SK-N-SH treated with all-trans-retinoic acid at 6 μM for 48 hours (cell line): ENCODE measurements at regions not wholly inside any gene's neighbourhood (a gene's known extent, or its start where the extent isn't known, plus 50 kb on each side); places are given as distances from the start of the nearest gene placed in this dataset.

ENCODE experiments used
- GLIS3 ChIP-seq: fragments of 250-450 bp; sonication (Bioruptor Pico); IDR thresholded peaks from 2 replicates; pipeline ENCODE4 v1.5.0; 2020; ENCODE audit warnings: mild to moderate bottlenecking, moderate library complexity
- ISL1 ChIP-seq: fragments of 250-450 bp; sonication (Bioruptor Pico); IDR thresholded peaks from 2 replicates; pipeline ENCODE4 v2.1.2; 2022; ENCODE audit warnings: mild to moderate bottlenecking, moderate library complexity
- PPARA ChIP-seq: fragments of 250-450 bp; sonication (Bioruptor Pico); IDR thresholded peaks from 2 replicates; pipeline ENCODE4 v1.5.0; 2020; ENCODE audit warnings: mild to moderate bottlenecking, borderline replicate concordance
- RARB ChIP-seq: fragments of 250-450 bp; sonication (Bioruptor Pico); IDR thresholded peaks from 2 replicates; pipeline ENCODE4 v1.8.0; 2021; ENCODE audit warnings: mild to moderate bottlenecking, moderate library complexity
- SNAI2 ChIP-seq: fragments of 250-450 bp; sonication (Bioruptor Pico); IDR thresholded peaks from 2 replicates; pipeline ENCODE4 v1.5.0; 2020; ENCODE audit warnings: mild to moderate bottlenecking, moderate library complexity
- TOX ChIP-seq: fragments of 250-450 bp; sonication (Bioruptor Pico); IDR thresholded peaks from 2 replicates; pipeline ENCODE4 v1.8.0; 2021; ENCODE audit warnings: mild to moderate bottlenecking, moderate library complexity, borderline replicate concordance
- TSHZ2 ChIP-seq: fragments of 250-450 bp; sonication (Bioruptor Pico); IDR thresholded peaks from 2 replicates; pipeline ENCODE4 v1.5.0; 2020; ENCODE audit warnings: mild to moderate bottlenecking, moderate library complexity
- TF ChIP-seq, protein P1 (sequence below): fragments of 250-450 bp; sonication (Bioruptor Pico); IDR thresholded peaks from 2 replicates; pipeline ENCODE4 v1.8.0; 2020; ENCODE audit warnings: mild to moderate bottlenecking, moderate library complexity, borderline replicate concordance
- TF ChIP-seq, protein P2 (sequence below): fragments of 250-450 bp; sonication (Bioruptor Pico); IDR thresholded peaks from 2 replicates; pipeline ENCODE4 v1.8.0; 2021; ENCODE audit warnings: low read depth, mild to moderate bottlenecking, moderate library complexity, borderline replicate concordance

- TF ChIP-seq TOX (CRISPR knock-in tag) (no peak), SNAI2 (CRISPR knock-in tag) (no peak), GLIS3 (CRISPR knock-in tag) (no peak), RARB (CRISPR knock-in tag) (no peak), ISL1 (CRISPR knock-in tag) (no peak), PPARA (CRISPR knock-in tag) (no peak), TSHZ2 (CRISPR knock-in tag) (no peak)
- TF ChIP-seq, protein P1, sequence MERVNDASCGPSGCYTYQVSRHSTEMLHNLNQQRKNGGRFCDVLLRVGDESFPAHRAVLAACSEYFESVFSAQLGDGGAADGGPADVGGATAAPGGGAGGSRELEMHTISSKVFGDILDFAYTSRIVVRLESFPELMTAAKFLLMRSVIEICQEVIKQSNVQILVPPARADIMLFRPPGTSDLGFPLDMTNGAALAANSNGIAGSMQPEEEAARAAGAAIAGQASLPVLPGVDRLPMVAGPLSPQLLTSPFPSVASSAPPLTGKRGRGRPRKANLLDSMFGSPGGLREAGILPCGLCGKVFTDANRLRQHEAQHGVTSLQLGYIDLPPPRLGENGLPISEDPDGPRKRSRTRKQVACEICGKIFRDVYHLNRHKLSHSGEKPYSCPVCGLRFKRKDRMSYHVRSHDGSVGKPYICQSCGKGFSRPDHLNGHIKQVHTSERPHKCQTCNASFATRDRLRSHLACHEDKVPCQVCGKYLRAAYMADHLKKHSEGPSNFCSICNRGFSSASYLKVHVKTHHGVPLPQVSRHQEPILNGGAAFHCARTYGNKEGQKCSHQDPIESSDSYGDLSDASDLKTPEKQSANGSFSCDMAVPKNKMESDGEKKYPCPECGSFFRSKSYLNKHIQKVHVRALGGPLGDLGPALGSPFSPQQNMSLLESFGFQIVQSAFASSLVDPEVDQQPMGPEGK (CRISPR knock-in tag) = no peak
- TF ChIP-seq, protein P2, sequence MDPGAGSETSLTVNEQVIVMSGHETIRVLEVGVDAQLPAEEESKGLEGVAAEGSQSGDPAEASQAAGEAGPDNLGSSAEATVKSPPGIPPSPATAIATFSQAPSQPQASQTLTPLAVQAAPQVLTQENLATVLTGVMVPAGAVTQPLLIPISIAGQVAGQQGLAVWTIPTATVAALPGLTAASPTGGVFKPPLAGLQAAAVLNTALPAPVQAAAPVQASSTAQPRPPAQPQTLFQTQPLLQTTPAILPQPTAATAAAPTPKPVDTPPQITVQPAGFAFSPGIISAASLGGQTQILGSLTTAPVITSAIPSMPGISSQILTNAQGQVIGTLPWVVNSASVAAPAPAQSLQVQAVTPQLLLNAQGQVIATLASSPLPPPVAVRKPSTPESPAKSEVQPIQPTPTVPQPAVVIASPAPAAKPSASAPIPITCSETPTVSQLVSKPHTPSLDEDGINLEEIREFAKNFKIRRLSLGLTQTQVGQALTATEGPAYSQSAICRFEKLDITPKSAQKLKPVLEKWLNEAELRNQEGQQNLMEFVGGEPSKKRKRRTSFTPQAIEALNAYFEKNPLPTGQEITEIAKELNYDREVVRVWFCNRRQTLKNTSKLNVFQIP (CRISPR knock-in tag) = no peak
Observed at GRCh38 chrX:25196221-25196620, 180.5 kb upstream of the ARX start.
